ENCODE measurements at regions not wholly inside any gene's neighbourhood (a gene's known extent, or its start where the extent isn't known, plus 50 kb on each side); places are given as distances from the start of the nearest gene placed in this dataset.

DNA sequence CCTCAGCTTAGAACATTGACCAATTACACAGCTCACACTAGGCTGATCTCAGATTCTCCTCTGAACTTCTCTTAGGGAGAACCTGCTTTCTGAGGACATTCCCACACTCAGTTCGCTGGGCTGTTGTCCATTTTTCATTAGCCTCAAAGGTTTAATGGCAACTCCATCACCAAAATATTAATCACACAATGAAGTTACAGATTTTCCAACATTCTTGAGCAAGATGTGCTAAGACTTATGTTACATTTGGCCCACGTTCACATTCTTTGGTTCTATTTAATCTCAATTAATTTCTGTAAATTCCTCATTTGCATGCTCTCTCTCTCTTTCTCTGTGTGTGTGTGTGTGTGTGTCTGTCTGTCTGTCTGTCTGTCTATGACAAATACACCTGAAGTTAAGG lies 82.3 kb upstream of the EDNRA start:
- Histone ChIP-seq H3K9ac (ENCODE audit: control insufficient read depth, extremely low read depth, insufficient read depth, low read length) (no peak overlapping the region), H3K4me2 (ENCODE audit: control insufficient read depth, extremely low read depth, insufficient read depth, low read depth, low read length) (no peak overlapping the region), H4K20me1 (ENCODE audit: control insufficient read depth, extremely low read depth, insufficient read depth, low read length) (no peaks in the 10 kb centered on the region), H3K79me2 (ENCODE audit: control insufficient read depth, insufficient read depth, low read length) (no peaks in the 10 kb centered on the region), H3K36me3 (ENCODE audit: control insufficient read depth in 2 of 2, extremely low read depth in 1 of 2, insufficient read depth in 2 of 2, low read length in 2 of 2) (no peaks in the 10 kb centered on the region), H3K4me3 (ENCODE audit: control insufficient read depth in 2 of 3, extremely low read depth in 1 of 3, insufficient read depth in 2 of 3, low read depth in 1 of 3, low read length in 3 of 3) (no peak overlapping the region), H3K9me3 (ENCODE audit: control insufficient read depth, low read depth, low read length) (no peaks in the 10 kb centered on the region), H3K27ac (ENCODE audit: control insufficient read depth, insufficient read depth, low read length) (no peak overlapping the region), H3K27me3 (ENCODE audit: control insufficient read depth, extremely low read depth, insufficient read depth, low read length) (no peaks in the 10 kb centered on the region), H3K9me1 (ENCODE audit: control insufficient read depth, extremely low read depth, insufficient read depth, low read length) (no peaks in the 10 kb centered on the region), H2AFZ (ENCODE audit: control insufficient read depth, low read length) (peak overlapping the region; percentile 44), H3K4me1 (ENCODE audit: control insufficient read depth, extremely low read depth, insufficient read depth, low read length) (no peaks in the 10 kb centered on the region)
- DNase-seq (ENCODE audit: low read depth, low spot score) (no peak), FAIRE-seq (no peak)
- TF ChIP-seq, protein P1, sequence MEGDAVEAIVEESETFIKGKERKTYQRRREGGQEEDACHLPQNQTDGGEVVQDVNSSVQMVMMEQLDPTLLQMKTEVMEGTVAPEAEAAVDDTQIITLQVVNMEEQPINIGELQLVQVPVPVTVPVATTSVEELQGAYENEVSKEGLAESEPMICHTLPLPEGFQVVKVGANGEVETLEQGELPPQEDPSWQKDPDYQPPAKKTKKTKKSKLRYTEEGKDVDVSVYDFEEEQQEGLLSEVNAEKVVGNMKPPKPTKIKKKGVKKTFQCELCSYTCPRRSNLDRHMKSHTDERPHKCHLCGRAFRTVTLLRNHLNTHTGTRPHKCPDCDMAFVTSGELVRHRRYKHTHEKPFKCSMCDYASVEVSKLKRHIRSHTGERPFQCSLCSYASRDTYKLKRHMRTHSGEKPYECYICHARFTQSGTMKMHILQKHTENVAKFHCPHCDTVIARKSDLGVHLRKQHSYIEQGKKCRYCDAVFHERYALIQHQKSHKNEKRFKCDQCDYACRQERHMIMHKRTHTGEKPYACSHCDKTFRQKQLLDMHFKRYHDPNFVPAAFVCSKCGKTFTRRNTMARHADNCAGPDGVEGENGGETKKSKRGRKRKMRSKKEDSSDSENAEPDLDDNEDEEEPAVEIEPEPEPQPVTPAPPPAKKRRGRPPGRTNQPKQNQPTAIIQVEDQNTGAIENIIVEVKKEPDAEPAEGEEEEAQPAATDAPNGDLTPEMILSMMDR (optimal IDR thresholded peaks at IDR 0.05 in 1 of 3, IDR thresholded peaks at IDR 0.05 in 1 of 3, conservative IDR thresholded peaks at IDR 0.05 in 1 of 3; ENCODE audit: extremely low read depth in 1 of 3, insufficient read depth in 2 of 3, low read length in 3 of 3), result no peak
- no peak for TF ChIP-seq EZH2 (IDR thresholded peaks at IDR 0.05; ENCODE audit: low read length)
- dilution Hi-C loops (cut with MboI; ENCODE audit: extremely low pct_ligation_motif_present, low sequenced_read_pairs), result no loop called here

- H2AFZ ChIP-seq (ENCODE audit: control insufficient read depth, low read length), result no peak overlapping the region
Observed at GRCh38 chr4:147400721-147401120, 80.2 kb upstream of the EDNRA start.

More at GRCh38 chr4:147400721-147401120, 80.2 kb upstream of the EDNRA start:
- Histone ChIP-seq H3K4me2 (ENCODE audit: control insufficient read depth, extremely low read depth, insufficient read depth, low read depth, low read length) (no peak overlapping the region), H3K27me3 (ENCODE audit: control insufficient read depth, extremely low read depth, insufficient read depth, low read length) (no peaks in the 10 kb centered on the region), H3K36me3 (ENCODE audit: control insufficient read depth in 2 of 2, extremely low read depth in 1 of 2, insufficient read depth in 2 of 2, low read length in 2 of 2) (no peaks in the 10 kb centered on the region), H3K9me3 (ENCODE audit: control insufficient read depth, low read depth, low read length) (no peaks in the 10 kb centered on the region), H3K9me1 (ENCODE audit: control insufficient read depth, extremely low read depth, insufficient read depth, low read length) (no peaks in the 10 kb centered on the region), H3K9ac (ENCODE audit: control insufficient read depth, extremely low read depth, insufficient read depth, low read length) (no peak overlapping the region), H3K27ac (ENCODE audit: control insufficient read depth, insufficient read depth, low read length) (no peak overlapping the region), H3K4me3 (ENCODE audit: control insufficient read depth in 2 of 3, extremely low read depth in 1 of 3, insufficient read depth in 2 of 3, low read depth in 1 of 3, low read length in 3 of 3) (no peak overlapping the region), H3K79me2 (ENCODE audit: control insufficient read depth, insufficient read depth, low read length) (no peaks in the 10 kb centered on the region), H4K20me1 (ENCODE audit: control insufficient read depth, extremely low read depth, insufficient read depth, low read length) (no peaks in the 10 kb centered on the region), H3K4me1 (ENCODE audit: control insufficient read depth, extremely low read depth, insufficient read depth, low read length) (no peaks in the 10 kb centered on the region)
- TF ChIP-seq, protein P1 (optimal IDR thresholded peaks at IDR 0.05 in 1 of 3, IDR thresholded peaks at IDR 0.05 in 1 of 3, conservative IDR thresholded peaks at IDR 0.05 in 1 of 3; ENCODE audit: extremely low read depth in 1 of 3, insufficient read depth in 2 of 3, low read length in 3 of 3), result no peak
- TF ChIP-seq EZH2 (IDR thresholded peaks at IDR 0.05; ENCODE audit: low read length), result no peak
- dilution Hi-C loops (cut with MboI; ENCODE audit: extremely low pct_ligation_motif_present, low sequenced_read_pairs), result no loop called here
- FAIRE-seq (no peak), DNase-seq (ENCODE audit: low read depth, low spot score) (no peak)
